GM19467 (cell line): ENCODE measurements at regions not wholly inside any gene's neighbourhood (a gene's known extent, or its start where the extent isn't known, plus 50 kb on each side); places are given as distances from the start of the nearest gene placed in this dataset.

ENCODE experiments used
- ATAC-seq: cut with Tn5 transposase; IDR thresholded peaks from one replicate; pipeline ENCODE4 v1.9.1; 2021; ENCODE audit warnings: mild to moderate bottlenecking, moderate library complexity; ENCODE audit not compliant: unreplicated experiment

DNA sequence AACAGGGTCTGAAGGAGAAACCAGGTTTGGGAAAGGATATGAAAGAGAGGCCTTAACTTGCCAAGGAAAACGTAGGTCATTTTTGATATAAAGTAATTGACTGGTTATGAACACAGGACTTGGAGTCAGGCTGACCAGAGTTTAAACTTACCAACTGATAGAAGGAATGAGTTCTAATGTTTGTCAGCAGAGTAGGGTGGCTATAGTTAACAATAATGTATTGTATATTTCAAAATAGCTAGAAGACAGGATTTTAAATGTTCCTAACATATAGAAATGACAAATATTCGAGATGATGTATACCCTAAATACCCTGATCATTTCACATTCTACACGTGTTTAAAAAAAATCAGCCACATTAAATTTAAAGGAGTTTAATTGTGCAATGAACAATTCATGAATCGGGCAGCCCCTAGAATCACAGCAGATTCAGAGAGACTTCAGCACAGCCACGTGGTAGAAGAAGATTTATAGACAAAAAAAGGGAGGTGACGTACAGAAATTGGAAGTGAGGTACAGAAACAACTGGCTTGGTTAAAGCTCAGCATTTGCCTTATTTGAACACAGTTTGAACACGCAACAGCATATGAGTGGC is 52.5 kb upstream of the PLEKHG7 start:
- ATAC-seq = no peak

DNA sequence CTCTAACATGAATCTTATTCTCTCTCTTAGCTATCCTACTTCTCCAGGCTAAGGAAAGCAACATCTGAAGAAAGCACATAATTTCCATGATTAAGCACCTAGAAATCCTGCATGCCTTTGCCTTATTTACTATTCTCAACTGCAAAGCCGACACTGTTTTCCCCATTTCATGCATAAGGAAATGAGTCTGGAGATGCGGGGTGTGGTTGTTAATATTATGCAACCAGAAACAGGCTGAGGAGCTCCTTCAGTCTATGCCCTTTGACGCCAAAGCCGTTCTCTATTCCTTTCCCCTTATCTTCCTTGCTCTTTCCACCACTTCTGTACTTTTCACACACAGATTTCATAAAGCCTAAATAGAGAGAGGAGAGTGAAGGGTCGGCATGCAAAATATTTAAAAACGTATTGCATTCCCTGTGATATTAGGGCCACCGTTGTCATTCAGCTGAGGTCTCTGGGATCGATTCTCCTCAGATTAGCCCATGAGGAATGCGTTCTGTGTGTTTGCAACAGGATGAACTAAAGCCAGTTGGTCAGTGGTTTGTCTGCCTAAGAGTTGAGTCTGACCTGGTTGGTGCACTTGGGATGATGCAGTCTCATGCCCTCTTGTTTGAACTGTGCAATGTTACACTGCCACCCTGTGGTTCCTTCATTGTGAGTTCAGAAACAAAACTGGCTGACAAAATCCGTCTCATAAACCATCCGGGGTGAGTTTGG is 53.1 kb upstream of the PLEKHG7 start:
- ATAC-seq = peak; percentile 73

DNA sequence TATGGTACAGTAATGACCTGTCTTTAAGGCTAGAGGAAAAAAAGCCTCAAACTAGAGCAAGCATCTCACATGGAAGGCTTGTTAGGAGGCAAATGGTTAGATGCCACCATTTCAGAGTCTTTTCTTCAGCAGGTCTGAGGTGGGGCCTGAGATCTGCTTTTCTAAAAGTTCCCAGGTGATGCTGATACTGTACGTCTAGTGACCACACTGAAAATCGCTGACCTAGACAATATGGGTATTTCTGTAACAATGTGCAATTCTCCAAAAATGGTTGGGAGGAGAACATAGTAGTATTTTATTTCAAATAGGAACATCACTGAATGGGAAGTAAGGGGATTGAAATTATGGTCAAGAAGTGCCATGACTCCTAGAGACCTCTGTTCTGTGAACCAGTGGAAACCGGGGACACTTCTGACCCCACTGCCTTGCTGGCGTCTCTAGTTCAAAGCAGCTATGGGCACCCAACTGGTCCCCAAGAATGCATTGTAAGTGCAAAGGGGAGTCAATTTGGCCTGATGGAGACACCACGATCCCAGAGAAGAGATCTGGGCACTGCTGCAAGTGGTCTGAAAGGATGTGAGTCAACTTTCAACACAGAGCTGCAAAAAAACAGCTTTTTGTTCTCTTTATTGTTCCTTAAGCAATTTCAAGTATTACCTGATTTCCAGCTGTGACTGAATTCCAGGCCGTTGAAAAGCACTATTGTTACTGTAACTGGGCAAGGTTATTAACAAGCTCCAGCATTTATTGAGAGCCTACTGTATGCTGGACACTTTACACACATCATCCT is 54.4 kb upstream of the PLEKHG7 start:
- no peak for ATAC-seq

DNA sequence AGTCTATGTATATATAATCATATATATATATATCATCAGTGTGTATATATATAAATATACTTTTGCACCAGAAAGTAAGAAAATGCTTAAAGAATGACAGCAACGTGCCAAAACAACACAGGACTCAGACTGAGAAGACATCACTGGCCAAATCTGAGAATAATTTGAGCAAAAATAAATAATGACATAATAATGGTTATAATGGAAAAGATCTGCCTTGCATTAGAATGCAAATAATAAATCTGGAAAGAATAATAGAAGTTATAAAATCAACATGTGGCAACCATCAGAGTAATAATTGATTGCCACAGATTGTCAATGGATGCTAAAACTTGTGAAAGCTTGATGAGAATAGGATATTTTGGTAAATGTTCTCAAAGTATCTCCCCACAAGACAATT is 61.5 kb upstream of the PLEKHG7 start:
- no peak for ATAC-seq

DNA sequence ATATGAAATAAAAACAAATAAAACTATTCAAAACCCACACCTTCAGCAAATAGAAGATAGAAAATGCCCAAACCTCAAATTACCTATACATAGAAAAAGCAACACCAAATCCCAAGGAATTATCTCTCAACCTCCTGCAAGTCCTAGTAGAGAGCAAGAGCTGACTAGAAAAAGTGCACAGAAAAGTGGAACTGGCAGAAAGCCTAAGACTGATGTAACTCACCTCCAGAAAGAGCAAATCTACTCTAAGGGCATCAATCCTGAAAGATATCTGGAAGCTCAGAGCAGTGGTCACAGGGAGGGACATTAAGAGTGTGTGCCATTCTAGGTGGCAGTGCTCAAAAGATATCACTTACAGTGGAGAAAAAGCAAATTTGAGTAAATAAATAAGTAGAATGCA is 62.1 kb upstream of the PLEKHG7 start:
- ATAC-seq = no peak

DNA sequence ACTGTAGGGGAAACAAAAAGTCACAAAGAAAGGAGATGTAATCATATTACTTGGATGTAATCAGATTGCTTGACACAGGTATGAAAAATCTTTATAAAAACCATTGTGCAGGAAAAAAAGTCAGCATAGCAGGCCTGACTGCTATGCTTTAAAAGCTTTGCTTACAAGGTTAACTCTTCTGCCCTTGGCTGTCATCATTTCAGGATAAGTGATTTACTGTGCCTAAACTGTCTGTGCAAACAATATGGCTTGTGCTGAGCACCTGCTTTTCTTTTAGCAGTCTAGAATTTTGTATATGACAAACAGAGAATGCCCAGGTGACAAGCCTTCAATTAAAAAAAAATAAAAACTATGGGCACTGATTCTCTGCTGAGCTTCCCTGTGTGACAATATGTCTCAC is 63.8 kb upstream of the PLEKHG7 start:
- no peak for ATAC-seq

DNA sequence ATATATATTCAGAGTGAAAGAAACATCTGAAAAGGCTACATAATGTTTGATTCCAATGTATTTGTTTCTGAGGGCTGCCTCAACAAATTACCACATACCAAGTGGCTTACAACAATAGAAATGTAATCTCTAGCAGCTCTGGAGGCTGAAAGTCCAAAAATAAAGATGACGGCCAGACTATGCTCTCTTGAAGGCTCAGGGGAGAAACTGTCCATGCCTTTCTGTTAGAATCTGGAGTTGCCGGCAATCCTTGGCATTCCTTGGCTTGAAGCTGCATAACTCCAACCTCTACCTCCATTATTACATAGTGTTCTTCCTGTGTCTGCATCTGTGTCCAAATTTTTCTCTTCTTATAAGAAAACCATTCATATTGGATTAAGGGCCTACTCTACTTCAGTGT is 68.1 kb upstream of the PLEKHG7 start:
- no peak for ATAC-seq

DNA sequence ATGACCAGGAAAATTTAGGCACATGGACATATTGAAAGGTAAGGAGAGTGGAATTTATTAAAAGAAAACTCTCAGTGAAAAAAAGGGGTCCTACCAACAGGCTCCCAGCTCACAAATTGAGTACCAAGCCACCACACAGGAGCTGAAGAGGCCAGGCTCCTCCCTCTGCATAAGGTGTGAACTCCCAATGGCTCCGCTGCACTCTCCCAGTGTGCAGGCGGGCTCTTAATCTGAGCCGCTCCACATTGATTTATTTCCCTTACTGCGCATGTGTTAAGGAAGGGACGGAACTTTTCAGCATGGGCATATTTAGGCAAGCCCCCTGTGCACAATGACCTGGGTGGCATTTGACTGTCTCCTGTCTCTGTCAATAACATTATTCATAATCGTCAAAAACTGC is 68.6 kb upstream of the PLEKHG7 start:
- ATAC-seq = no peak

DNA sequence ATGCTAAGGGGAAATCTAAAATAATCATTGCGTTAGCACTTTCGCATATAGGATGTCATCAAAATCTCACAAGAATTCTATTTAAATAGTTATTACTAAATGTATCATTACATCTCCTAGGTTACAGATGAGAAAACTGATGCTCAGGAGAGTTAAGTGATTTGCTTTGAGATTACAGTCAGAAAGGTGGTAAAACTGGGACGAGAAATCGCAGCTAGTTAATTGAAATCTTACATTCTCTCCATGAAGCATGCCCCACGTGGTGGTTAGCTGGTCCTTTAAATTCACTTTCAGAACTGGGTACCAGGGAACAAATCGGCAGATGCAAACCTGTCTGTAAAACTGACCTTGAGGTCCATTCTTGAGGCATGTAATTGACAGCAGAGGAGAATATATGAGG is 71.8 kb upstream of the PLEKHG7 start:
- no peak for ATAC-seq

DNA sequence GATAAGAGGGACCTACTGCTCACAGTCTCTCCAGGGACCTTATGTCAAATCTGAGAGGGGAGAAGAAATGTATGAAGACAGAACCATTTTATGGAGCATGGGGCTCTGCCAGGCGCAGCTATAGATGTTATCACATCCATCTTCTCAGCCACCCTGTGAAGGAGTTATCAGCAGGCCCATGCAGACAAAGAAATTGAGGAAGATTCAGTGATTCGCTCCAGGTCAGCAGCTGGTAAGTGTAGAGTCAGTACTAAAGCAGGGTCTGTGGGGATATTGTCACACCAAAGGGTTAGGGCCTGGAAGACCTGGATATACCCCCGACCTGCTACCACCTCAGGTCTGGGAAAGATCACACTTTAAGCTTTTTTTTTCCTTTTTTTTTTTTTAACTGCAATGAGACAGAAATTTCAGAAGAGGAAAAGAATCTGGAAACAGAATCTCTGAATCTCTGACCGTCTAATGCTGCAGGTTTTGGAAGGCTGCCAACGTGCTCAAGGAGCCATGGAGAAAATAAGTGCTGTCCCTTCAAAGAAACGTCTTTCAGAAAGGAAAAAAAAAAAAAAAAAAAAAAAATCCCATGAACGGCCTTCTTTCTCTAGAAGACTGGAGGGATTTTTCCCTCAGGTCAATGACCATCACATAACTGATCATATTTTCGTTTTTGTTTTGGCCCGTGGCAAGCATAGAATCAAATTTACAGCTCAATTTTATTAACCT is 73.3 kb upstream of the PLEKHG7 start:
- no peak for ATAC-seq

DNA sequence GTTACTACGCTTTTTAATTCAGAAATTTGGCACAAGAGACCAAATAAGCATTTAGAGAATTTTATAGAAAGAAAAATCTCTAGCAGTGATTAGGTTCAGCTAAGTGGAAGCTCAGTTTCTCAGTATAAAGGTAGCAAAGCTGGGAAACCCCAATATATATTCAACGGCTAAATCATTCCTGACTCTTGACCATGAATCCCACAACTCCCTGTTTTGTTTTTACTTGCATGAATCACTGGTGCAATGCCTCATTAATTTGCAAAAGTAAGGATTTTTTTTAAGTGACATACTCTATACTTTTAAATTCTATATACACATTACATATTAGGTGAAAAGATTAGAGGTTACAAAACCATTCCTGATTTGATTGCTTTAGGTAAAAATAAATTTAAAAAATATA is 74.3 kb upstream of the PLEKHG7 start:
- ATAC-seq = no peak

DNA sequence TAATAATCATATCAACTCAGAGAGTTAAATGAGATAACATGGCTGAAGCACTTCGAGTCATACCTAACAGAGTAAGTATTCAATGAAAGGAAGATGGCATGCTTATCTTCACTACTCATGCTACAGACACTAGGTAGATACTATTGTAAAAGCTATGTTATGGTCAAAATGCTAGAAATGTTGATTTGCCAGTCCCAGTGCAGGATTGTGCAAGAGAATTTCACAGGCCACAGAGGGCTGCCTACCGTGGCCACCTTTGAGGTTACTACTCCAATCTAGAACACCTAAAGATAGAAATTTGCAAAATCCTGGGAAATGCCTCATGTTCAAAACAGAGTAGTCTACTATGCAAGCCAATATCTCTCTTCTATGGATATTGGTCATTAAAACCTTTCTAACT is 75.3 kb upstream of the PLEKHG7 start:
- ATAC-seq = no peak

DNA sequence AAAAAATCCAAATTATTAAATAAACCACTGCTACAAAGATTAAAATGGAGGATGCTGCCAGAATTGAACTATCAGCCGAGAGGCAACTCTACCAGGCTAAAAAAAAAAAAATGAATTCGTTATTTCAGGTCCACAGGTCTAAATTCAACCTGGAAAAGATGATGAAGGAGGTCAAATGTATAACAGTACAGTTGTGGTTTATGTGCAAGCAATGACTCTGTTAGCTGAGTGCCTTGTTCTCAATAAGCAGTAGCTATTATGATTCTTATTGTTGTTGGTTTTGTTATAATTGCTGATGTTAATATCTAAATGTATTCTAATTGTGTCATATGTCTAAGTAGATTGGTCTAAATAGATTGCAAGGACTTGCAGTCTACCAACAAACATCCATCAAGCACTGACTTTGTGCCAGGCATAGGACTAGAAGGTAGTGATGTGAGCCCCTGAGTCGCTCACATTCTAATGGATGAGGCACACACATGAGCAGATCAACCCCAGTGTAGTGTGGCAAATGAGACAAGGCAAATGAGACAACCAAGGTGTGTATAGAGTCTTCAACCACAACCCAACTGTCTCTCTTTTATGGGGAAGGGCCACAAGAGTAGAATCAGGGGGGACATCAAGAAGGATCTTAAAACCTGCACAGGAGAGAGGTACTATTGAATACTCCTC is 77.0 kb upstream of the PLEKHG7 start:
- ATAC-seq = no peak

DNA sequence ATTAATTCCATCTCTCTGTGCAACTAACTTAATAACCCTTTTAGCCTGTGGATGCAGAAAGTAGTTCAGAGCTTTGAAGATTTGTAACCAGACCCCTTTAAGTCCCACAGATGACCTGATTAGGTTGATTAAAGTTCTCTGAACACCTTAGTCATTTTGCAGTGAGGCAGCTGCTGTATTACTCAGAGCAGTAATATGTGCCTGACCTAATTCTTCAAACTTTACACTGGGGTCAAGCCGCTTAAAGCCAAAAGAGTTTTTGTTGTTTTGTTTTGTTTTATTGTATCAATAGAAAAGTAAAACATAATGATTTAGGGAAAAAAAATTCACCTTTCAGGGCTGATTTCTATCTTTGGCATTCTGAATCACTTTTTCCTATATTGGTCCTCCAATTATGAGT is 78.6 kb upstream of the PLEKHG7 start:
- ATAC-seq = no peak

DNA sequence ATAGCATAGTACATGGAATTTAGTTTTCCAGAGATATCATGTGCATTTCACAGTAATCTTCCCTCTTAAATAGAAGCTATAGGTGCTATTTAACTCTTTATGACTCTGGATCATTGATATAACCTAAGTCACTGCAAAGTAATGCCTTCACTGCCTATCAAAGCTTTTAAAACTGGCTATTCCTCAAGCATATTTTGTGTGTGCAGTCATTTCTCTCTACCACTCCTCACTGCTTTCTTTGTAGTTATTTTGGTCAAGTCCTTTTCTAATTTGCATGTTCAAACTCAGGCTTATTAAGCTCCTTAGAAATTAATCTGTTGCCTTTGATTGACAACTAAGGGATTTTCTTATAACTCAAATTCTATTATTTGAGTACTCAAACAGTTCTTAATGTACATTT is 79.4 kb upstream of the PLEKHG7 start:
- ATAC-seq = no peak

DNA sequence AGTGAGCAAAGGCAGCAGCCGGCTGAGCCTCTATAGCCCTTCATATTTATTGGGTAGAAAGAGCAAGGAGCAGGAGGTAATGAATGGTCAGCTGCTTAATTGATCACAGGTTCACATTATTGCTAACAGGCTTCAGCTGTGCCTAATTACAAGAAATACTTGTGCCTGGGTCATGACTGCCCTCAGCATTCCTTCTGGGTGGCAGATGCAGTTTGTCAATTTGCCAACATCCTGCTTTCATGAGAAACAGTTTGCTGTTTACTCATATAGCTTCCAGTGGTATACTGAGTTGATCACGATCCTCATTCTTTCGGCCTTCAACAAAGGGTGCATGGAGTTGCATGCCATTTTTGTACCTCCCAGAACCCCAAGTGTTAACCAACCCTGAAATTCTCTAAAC is 81.0 kb upstream of the PLEKHG7 start:
- ATAC-seq = no peak

DNA sequence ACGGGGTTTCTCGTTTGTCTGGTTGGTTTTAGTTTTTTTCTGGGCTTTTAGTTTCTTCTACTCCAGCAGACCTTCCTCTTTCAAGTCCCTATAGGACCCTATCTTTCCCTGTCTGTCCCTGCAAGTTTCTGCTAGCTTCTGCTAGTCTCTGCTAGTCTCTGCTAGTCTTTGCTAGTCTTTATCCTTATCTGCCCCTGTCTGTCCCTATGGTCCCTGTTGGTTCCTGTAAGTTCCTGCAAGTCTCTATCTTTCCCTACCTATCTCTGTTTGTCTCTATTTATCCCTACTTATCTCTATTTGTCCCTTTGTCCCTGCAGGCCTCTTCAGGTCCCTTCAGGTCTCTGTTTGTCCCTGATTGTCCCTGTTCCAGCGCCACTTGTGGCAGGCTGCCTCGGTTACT is 81.5 kb upstream of the PLEKHG7 start:
- ATAC-seq = no peak

DNA sequence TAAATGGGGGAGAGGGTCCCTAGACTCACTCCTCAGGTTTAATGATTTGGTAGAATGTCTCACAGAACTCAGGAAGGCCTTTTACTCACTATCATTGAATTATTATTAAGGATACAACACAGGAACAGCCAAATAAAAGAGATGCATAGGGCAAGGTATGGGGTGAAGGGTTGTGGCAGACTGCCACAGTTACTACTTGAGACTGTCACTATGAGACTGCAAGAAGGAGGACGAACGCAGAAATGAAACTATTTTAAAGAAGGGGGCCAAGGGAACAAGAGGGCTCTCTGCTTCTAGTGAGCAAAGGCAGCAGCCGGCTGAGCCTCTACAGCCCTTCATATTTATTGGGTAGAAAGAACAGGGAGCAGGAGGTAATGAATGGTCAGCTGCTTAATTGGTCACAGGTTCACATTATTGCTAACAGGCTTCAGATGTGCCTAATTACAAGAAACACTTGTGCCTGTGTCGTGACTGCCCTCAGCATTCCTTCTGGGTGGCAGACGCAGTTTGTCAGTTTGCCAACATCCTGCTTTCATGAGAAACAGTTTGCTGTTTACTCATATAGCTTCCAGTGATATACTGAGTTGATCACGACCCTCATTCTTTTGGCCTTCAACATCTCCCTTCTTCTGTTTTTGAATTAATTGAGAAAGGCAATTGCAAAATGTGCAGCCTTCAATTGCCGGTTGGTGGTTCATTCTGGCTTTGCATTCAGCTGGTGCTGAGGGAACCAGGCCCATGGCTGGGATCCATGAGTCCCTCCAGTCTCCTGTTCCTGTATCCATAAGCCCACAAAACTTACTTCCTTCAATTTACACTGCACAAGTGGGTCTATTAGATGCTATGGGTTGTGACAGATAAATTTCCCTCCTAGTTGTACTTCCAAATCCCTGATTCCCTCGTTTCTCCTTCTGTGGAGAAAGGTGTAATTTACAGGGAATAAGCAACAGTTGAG is 82.8 kb upstream of the PLEKHG7 start:
- ATAC-seq = no peak

DNA sequence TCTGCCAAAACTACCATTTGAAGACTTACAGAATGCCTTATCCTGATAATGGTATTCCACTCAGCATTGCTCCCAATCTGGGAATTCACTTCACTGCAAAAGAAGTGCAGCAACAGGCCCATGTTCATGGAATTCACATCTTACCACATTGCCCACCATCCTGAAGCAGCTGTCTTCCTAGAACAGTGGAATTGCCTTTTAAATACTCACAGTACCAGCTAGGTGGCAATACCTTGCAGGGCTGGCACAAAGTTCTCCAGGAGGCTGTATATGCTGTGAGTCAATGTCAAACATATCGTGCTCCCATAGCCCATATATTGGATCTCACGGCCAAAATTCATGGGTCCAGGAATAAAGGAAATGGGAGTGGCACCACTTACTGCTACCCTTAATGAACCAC is 83.8 kb upstream of the PLEKHG7 start:
- ATAC-seq = no peak

DNA sequence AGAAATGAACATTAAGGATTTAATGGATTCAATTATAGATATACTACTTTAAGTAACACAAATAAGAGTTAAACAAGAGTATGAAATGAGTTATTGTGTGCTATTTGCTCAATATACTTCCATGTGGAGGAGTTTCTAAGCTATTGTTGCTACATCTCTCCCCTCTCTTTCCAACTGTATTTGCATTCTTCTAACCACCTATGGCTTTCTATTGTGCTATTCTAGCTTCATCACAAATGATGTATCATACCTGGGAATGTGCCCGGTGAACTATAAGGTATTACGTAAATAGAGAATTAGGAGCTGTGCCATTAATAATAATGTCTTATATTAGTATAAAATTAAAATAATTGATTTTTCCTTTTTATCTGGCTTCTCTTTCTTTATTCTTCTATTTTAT is 87.1 kb upstream of the PLEKHG7 start:
- ATAC-seq = no peak
